SK-N-SH (cell line): ENCODE measurements at regions not wholly inside any gene's neighbourhood (a gene's known extent, or its start where the extent isn't known, plus 50 kb on each side); places are given as distances from the start of the nearest gene placed in this dataset.

Source experiments
- CTCF ChIA-PET: fragments of 300-600, 350-600 bp; formaldehyde crosslinking; extraction: SDS; loops from one replicate; lab custom pipeline; 2021; lab: Yijun Ruan, JAX
- POLR2A ChIA-PET: fragments of 350-600 bp; sonication (Branson Sonifier 250); formaldehyde crosslinking; extraction: SDS; loops from one replicate; lab custom pipeline; 2020; ENCODE audit warnings: antibody characterized with exemption, inconsistent platforms; lab: Yijun Ruan, JAX
- DNase-seq: peaks from one replicate; pipeline ENCODE4 v3.0.0; 2012
- H2AFZ ChIP-seq: fragments of 200-600 bp; sonication (generic); 2 replicates; pipeline ENCODE4 v1.8.1; 2016; ENCODE audit warnings: antibody characterized with exemption, mild to moderate bottlenecking, low read depth
- H3F3A ChIP-seq: fragments of 200-600 bp; sonication (generic); replicated peaks from 2 replicates; pipeline ENCODE3; 2016; ENCODE audit warnings: antibody characterized with exemption, mild to moderate bottlenecking; ENCODE audit not compliant: insufficient read depth
- H3K27ac ChIP-seq, 2 experiments: fragments of 200-500 bp in 1 of 2; fragments of 200-600 bp in 1 of 2; sonication (Bioruptor generic) in 1 of 2; sonication (generic), shearing (Covaris generic) in 1 of 2; 2 replicates each; pipeline versions ENCODE4 v1.5.1 to v1.6.1; 2014 to 2016; ENCODE audit warnings: low read depth in 2 of 2, inconsistent platforms in 1 of 2, low read length in 1 of 2, mild to moderate bottlenecking in 1 of 2, mixed read lengths in 1 of 2
- H3K27me3 ChIP-seq: fragments of 200-600 bp; sonication (generic), shearing (Covaris generic); 2 replicates; pipeline ENCODE4 v1.6.1; 2016; ENCODE audit warnings: mixed run types; ENCODE audit not compliant: insufficient read depth
- H3K36me3 ChIP-seq, 2 experiments: fragments of 200-500 bp in 1 of 2; fragments of 200-600 bp in 1 of 2; sonication (Bioruptor generic) in 1 of 2; sonication (generic) in 1 of 2; replicated peaks in 1 of 2; 2 replicates each; pipeline versions ENCODE3 to v1.5.1; 2014 to 2016; ENCODE audit warnings: low read length in 1 of 2, mild to moderate bottlenecking in 1 of 2; ENCODE audit not compliant: insufficient read depth in 2 of 2, control insufficient read depth in 1 of 2
- H3K4me1 ChIP-seq, 2 experiments: fragments of 200-500 bp in 1 of 2; fragments of 200-600 bp in 1 of 2; sonication (Bioruptor generic) in 1 of 2; sonication (generic), shearing (Covaris generic) in 1 of 2; 2 replicates each; pipeline versions ENCODE4 v1.5.1 to v1.6.1; 2014 to 2016; ENCODE audit warnings: low read depth in 1 of 2, low read length in 1 of 2, mixed run types in 1 of 2; ENCODE audit not compliant: insufficient read depth in 2 of 2, control insufficient read depth in 1 of 2
- H3K4me2 ChIP-seq: fragments of 200-600 bp; sonication (generic), shearing (Covaris generic); 2 replicates; pipeline ENCODE4 v1.6.1; 2017; ENCODE audit warnings: mixed run types
- H3K4me3 ChIP-seq, 2 experiments: fragments of 200-500 bp in 1 of 2; fragments of 200-600 bp in 1 of 2; sonication (Bioruptor generic) in 1 of 2; sonication (generic), shearing (Covaris generic) in 1 of 2; 2 replicates each; pipeline versions ENCODE4 v1.5.1 to v1.8.1; 2014 to 2016; ENCODE audit warnings: low read depth in 2 of 2, inconsistent platforms in 1 of 2, low read length in 1 of 2, mild to moderate bottlenecking in 1 of 2, mixed read lengths in 1 of 2, moderate library complexity in 1 of 2
- H3K79me2 ChIP-seq: fragments of 200-600 bp; sonication (generic); 2 replicates; pipeline ENCODE4 v1.8.1; 2017; ENCODE audit warnings: mild to moderate bottlenecking; ENCODE audit not compliant: insufficient read depth
- H3K9ac ChIP-seq: fragments of 200-600 bp; sonication (generic); 2 replicates; pipeline ENCODE4 v1.6.1; 2017; ENCODE audit warnings: mixed run types
- H3K9me2 ChIP-seq: fragments of 200-600 bp; sonication (generic); 2 replicates; pipeline ENCODE4 v1.6.1; 2017; ENCODE audit warnings: mixed run types
- H3K9me3 ChIP-seq: fragments of 200-600 bp; sonication (generic); 2 replicates; pipeline ENCODE4 v1.6.1; 2017; ENCODE audit warnings: mixed run types, mild to moderate bottlenecking, moderate library complexity
- H4K20me1 ChIP-seq: fragments of 200-600 bp; sonication (generic); 2 replicates; pipeline ENCODE4 v1.6.1; 2017; ENCODE audit warnings: mild to moderate bottlenecking, mixed run types; ENCODE audit not compliant: insufficient read depth
- FOSL2 ChIP-seq: IDR thresholded peaks from 2 replicates; pipeline ENCODE4 v1.4.0; 2012; ENCODE audit warnings: low read depth, mild to moderate bottlenecking, moderate library complexity, borderline replicate concordance
- JUND ChIP-seq: IDR thresholded peaks from 2 replicates; pipeline ENCODE4 v1.4.0; 2012
- MEF2A ChIP-seq: IDR thresholded peaks from 2 replicates; pipeline ENCODE4 v1.4.0; 2012; ENCODE audit warnings: low read depth, borderline replicate concordance
- MXI1 ChIP-seq: IDR thresholded peaks from 2 replicates; pipeline ENCODE4 v1.6.1; 2012; ENCODE audit warnings: mild to moderate bottlenecking, low read depth, low read length, improper control_type of control experiment
- NRF1 ChIP-seq: IDR thresholded peaks from 2 replicates; pipeline ENCODE4 v1.6.1; 2012; ENCODE audit warnings: low read depth, mild to moderate bottlenecking, low read length
- PBX3 ChIP-seq: IDR thresholded peaks from 2 replicates; pipeline ENCODE4; 2012
- RCOR1 ChIP-seq: fragments of 150-350 bp; IDR thresholded peaks from 2 replicates; pipeline ENCODE4 v1.6.1; 2017; ENCODE audit warnings: antibody characterized with exemption, low read length
- REST ChIP-seq: IDR thresholded peaks from 2 replicates; pipeline ENCODE4 v1.6.1; 2012; ENCODE audit warnings: mild to moderate bottlenecking, low read depth, low read length, moderate library complexity
- RFX5 ChIP-seq: IDR thresholded peaks from 2 replicates; pipeline ENCODE4 v1.6.1; 2012; ENCODE audit warnings: mild to moderate bottlenecking, improper control_type of control experiment, low read length
- TEAD4 ChIP-seq: IDR thresholded peaks from 2 replicates; pipeline ENCODE4 v1.4.0; 2012; ENCODE audit warnings: mild to moderate bottlenecking, borderline replicate concordance; ENCODE audit not compliant: insufficient read depth
- USF2 ChIP-seq: fragments of 150-350 bp; IDR thresholded peaks from 2 replicates; pipeline ENCODE4 v1.6.1; 2017; ENCODE audit warnings: antibody characterized with exemption, low read length, low read depth, borderline replicate concordance
- ZBTB33 ChIP-seq: IDR thresholded peaks from 2 replicates; pipeline ENCODE4 v1.4.0; 2012; ENCODE audit warnings: low read depth, borderline replicate concordance
- WGBS: methylation state at CpG from one replicate; pipeline ENCODE4 v1.1.6; 2017; ENCODE audit warnings: low lambda C conversion rate; 5-methylcytosine and 5-hydroxymethylcytosine counted together

GRCh38 chr4:45323453-45324058, 597.2 kb upstream of the GNPDA2 start:
- Histone ChIP-seq H3K9me2 (no peaks in the 10 kb centered on the region), H3K79me2 (no peaks in the 10 kb centered on the region), H3K36me3 (no peaks in the 10 kb centered on the region), H3F3A (no peaks in the 10 kb centered on the region), H3K4me1 (no peaks in the 10 kb centered on the region), H3K27me3 (no peaks in the 10 kb centered on the region), H3K4me3 (no peak overlapping the region), H2AFZ (no peak overlapping the region), H4K20me1 (no peaks in the 10 kb centered on the region), H3K4me2 (no peak overlapping the region), H3K9ac (no peak overlapping the region), H3K9me3 (no peaks in the 10 kb centered on the region), H3K27ac (no peak overlapping the region)
- WGBS = 6% methylated on average over 2 of the region's 2 CpGs
- DNase-seq = no peak
- TF ChIP-seq PBX3 = no peak
- TF ChIP-seq FOSL2 = no peak
- CTCF ChIA-PET = no interaction called here
- POLR2A ChIA-PET = no interaction called here

- Histone ChIP-seq H3K36me3 (no peaks in the 10 kb centered on the region), H3K9me2 (no peaks in the 10 kb centered on the region), H2AFZ (no peak overlapping the region), H3K9ac (no peak overlapping the region), H3K4me1 (no peaks in the 10 kb centered on the region), H3K79me2 (no peaks in the 10 kb centered on the region), H3K4me3 (no peak overlapping the region), H4K20me1 (no peaks in the 10 kb centered on the region), H3K27ac (no peak overlapping the region), H3F3A (no peaks in the 10 kb centered on the region), H3K9me3 (no peaks in the 10 kb centered on the region), H3K27me3 (no peaks in the 10 kb centered on the region), H3K4me2 (no peak overlapping the region)
- WGBS = 33% methylated on average over 1 of the region's 1 CpG
- no peak for TF ChIP-seq PBX3
- ChIA-PET POLR2A (no interaction called here), CTCF (no interaction called here)
- DNase-seq = no peak
Observed at GRCh38 chr4:45317739-45318138, 591.4 kb upstream of the GNPDA2 start.

GRCh38 chr4:45317276-45317675, 590.9 kb upstream of the GNPDA2 start:
- Histone ChIP-seq H4K20me1 (no peaks in the 10 kb centered on the region), H3K9me3 (no peaks in the 10 kb centered on the region), H2AFZ (no peak overlapping the region), H3K9ac (no peak overlapping the region), H3K4me3 (no peak overlapping the region), H3K36me3 (no peaks in the 10 kb centered on the region), H3F3A (no peaks in the 10 kb centered on the region), H3K27me3 (no peaks in the 10 kb centered on the region), H3K9me2 (no peaks in the 10 kb centered on the region), H3K4me1 (no peaks in the 10 kb centered on the region), H3K4me2 (no peak overlapping the region), H3K27ac (no peak overlapping the region), H3K79me2 (no peaks in the 10 kb centered on the region)
- ChIA-PET POLR2A (no interaction called here), CTCF (no interaction called here)
- DNase-seq = no peak
- WGBS = 76% methylated on average over 2 of the region's 2 CpGs
- TF ChIP-seq TEAD4 = no peak
- TF ChIP-seq FOSL2 = no peak
- no peak for TF ChIP-seq REST
- TF ChIP-seq USF2 = no peak
- TF ChIP-seq RFX5 = no peak
- TF ChIP-seq JUND = no peak
- TF ChIP-seq RCOR1 = no peak
- TF ChIP-seq NRF1 = no peak
- TF ChIP-seq MEF2A = no peak
- no peak for TF ChIP-seq ZBTB33
- no peak for TF ChIP-seq MXI1
